ENCODE measurements at regions not wholly inside any gene's neighbourhood (a gene's known extent, or its start where the extent isn't known, plus 50 kb on each side); places are given as distances from the start of the nearest gene placed in this dataset.

DNA sequence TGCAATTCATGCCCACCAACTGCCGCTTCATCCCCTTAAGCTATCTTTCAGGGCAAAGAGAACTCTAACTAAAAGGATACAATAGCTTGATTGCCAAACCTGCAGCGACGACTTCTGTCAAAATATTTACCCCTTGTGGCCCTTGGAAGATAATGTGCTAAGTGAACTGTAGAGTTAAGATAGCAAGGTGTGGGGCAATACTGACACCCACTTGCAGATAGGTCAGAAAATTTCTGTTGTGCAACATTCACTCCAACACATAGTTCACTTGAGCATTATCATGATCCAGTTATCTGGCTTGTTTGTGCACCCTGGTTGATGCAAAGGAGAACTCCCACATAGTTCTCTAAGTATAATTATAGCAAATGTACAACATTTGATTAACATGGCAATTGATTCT is 55.6 kb downstream of the RHOXF2B start:
- no peak overlapping the region for H3K4me2 ChIP-seq
- peaks cover 16 to 23% (median 21%) of the 10 kb centered on the region in 11 experiments for H3K9me3 ChIP-seq (replicated peaks in 1 of 11)
- H3K27me3 ChIP-seq = peaks cover 0 to 2% (median 0%) of the 10 kb centered on the region in 11 experiments; a peak in 2 of 22 replicates
- no peak for TF ChIP-seq Cebpa-rat (IDR thresholded peaks at IDR 0.05)
- no peaks in the 10 kb centered on the region for H3K36me3 ChIP-seq
- no peak overlapping the region for H3K27ac ChIP-seq
- H3K4me3 ChIP-seq = no peak overlapping the region
- no peak overlapping the region for H3K9ac ChIP-seq
- no peaks in the 10 kb centered on the region for H4K20me1 ChIP-seq
- no peaks in the 10 kb centered on the region for H3K4me1 ChIP-seq

DNA sequence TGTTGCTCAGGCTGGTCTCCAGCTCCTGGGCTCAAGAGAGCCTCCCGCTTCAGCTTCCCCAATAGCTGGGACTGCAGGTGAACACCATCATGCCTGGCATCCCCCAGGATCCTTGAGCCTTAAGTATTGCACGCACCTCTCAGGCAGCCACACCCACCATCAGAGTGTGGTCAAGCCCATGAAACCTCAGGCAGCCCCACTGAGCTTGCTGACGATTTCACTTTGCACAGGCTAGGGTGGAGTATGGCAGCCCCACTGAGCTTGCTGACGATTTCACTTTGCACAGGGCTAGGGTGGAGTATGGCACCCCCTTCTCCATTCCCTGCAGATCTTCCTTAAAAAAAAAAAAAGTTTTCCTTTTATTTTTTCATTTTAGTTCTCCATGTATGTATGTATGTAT is 57.2 kb downstream of the RHOXF2B start:
- Histone ChIP-seq H3K4me1 (peaks cover 0 to 7% (median 0%) of the 10 kb centered on the region in 10 experiments; a peak in 2 of 20 replicates), H3K4me3 (no peak overlapping the region), H3K9ac (no peak overlapping the region), H3K36me3 (no peaks in the 10 kb centered on the region), H3K4me2 (no peak overlapping the region), H3K27me3 (peaks cover 11 to 19% (median 14%) of the 10 kb centered on the region in 11 experiments), H3K9me3 (replicated peaks in 1 of 11) (peaks cover 3 to 17% (median 10%) of the 10 kb centered on the region in 11 experiments; a peak in 20 of 22 replicates), H3K27ac (no peak overlapping the region), H4K20me1 (no peaks in the 10 kb centered on the region)
- no peak for TF ChIP-seq Cebpa-rat (IDR thresholded peaks at IDR 0.05)

DNA sequence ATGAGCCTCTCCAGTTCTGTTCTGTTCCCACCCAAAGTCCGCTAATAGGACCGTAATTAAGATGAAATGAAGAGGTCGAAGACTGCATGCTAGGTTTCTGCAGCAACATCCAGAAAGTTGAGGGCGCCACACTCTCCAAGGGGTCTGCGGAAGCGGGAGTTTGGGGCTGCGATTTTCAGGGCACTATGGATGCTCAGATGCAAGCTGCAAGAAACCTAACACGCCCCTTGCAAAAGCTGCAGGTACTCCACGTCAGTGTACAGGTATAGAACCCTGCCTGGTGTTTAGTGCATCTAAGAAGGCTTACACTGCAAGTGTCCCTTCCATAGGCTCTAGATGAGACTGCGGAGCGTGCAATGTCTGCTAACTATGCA is 61.4 kb downstream of the RHOXF2B start:
- no peak overlapping the region for H3K4me3 ChIP-seq
- H3K9me3 ChIP-seq (replicated peaks in 1 of 11) = peaks cover 4 to 20% (median 16%) of the 10 kb centered on the region in 11 experiments; a peak in 17 of 22 replicates
- no peaks in the 10 kb centered on the region for H4K20me1 ChIP-seq
- H3K9ac ChIP-seq = no peak overlapping the region
- peak overlapping the region in 3 of 11 experiments; percentile 2 to 49 (median 36); a peak in 4 of 22 replicates for H3K4me2 ChIP-seq
- H3K4me1 ChIP-seq = peaks cover 0 to 8% (median 0%) of the 10 kb centered on the region in 10 experiments; a peak in 2 of 20 replicates
- no peak overlapping the region for H3K27ac ChIP-seq
- peaks cover 17 to 30% (median 24%) of the 10 kb centered on the region in 11 experiments for H3K27me3 ChIP-seq
- H3K36me3 ChIP-seq = no peaks in the 10 kb centered on the region
- TF ChIP-seq Cebpa-rat (IDR thresholded peaks at IDR 0.05) = no peak

DNA sequence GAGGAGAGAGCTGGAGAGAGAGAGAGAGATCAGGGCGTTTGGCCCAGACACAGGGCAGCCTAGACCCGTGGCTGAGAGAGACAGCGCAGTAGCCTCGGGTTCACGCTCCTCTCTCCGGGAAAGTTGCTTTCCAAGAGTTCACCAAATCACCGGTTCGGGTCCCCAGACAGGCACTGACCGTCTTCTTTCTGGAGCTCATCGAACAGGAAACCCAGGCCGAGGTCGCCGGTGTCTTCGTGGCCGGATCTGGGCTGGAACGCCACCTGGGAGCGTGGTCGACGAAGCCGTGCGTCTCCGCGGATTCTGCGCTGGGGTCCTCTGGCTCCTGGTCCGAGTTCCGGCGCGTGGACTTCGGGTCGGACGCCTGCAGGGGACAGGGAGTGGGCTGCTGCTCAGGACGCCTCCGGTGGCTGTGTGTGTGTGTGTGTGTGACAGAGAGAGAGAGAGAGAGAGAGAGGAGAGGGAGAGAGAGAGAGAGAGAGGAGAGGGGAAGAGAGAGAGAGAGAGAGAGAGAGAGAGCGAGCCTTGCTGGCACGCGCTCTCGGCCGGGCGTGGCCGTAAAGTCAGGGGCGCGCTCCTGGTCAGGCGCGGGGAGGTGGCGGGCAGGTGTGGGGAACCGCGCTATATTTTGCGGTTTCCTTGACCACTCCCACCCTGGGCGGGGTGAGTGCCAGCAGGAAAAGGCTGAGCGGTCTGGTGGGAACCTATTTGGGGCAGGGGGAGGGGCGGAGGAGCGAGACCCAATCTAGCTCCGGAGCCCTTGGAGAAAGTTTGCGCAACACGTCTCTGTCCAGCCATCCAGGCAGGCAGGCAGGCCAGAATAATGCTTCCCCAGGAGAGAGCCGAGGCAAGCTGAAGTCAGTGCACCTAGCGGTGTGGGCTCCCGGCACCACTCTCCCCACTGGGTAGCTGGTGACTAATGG is 62.1 kb downstream of the RHOXF2B start:
- no peak for TF ChIP-seq Cebpa-rat (IDR thresholded peaks at IDR 0.05)
- Histone ChIP-seq H3K36me3 (no peaks in the 10 kb centered on the region), H4K20me1 (no peaks in the 10 kb centered on the region), H3K4me2 (peak overlapping the region in 8 of 11 experiments; percentile 2 to 49 (median 25); a peak in 10 of 22 replicates), H3K4me3 (0 out of 20 replicates have a peak overlapping the region, but pooled peaks of 1 of the 10 experiments have one; percentile 2), H3K27ac (no peak overlapping the region), H3K9me3 (replicated peaks in 1 of 11) (peaks cover 4 to 20% (median 16%) of the 10 kb centered on the region in 11 experiments; a peak in 17 of 22 replicates), H3K9ac (no peak overlapping the region), H3K27me3 (peaks cover 17 to 30% (median 24%) of the 10 kb centered on the region in 11 experiments), H3K4me1 (peaks cover 0 to 8% (median 0%) of the 10 kb centered on the region in 10 experiments; a peak in 2 of 20 replicates)

DNA sequence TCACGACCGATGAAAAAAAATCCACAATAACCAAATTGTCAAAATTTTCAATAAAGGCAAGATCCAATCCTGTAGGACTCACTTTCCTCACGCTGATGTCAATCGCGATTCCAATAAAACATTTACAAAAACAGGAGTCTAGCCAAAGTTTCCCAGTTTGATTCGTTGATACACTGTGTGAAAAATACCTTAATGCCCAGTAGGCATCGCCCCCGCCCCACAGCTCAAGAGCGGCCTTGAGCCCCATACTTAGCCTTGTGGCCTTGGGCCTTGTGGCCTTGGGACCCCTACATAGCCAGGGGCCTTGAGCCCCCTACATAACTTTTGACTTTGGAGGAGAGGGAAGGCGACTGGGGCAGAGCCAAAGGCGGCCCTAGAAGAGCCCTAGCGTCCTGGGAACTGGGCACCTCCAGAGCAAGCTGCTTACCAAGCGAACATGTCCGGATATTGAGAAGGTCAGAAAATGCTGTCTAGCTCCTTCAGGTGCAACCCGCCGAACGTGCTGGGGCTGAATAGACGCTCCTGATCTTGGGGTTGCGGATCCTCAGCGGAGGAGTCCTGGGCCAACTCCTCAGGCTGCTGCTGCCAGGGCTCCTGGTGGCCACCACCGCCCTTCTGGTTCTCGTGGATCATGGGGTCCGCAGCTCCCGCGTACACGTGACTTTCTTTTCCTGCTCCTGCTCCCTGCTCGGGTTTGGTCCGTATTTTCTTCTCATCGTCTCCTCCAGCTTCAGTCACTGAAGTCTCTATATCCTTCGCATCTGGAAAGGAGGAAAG is 62.9 kb downstream of the RHOXF2B start:
- H3K9me3 ChIP-seq (replicated peaks in 1 of 11) = peaks cover 4 to 20% (median 16%) of the 10 kb centered on the region in 11 experiments; a peak in 17 of 22 replicates

DNA sequence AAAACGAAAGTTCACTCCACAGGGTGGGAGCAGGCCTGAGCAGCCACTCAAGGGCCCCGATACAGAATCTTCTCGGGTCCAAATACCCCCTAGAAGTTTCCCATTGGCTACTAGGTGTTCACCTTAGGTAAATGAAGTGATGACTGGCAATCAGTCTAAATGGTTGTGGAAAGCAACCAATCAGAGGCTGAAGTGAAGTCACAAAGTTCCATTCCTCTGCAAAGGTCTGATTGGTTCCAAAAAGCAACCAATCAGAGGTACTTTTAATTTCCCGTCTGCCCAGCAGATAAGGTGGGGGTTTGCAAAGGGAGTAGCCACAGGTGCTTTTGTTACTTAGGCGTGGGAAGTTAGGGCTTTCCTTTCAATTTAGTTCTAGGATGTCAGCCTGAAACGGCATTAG is 58.2 kb upstream of the NKAP start:
- Histone ChIP-seq H3K9ac (no peak overlapping the region), H3K4me3 (no peak overlapping the region), H3K9me3 (replicated peaks in 1 of 11) (peaks cover 29 to 44% (median 35%) of the 10 kb centered on the region in 11 experiments), H3K4me2 (no peak overlapping the region), H3K4me1 (no peaks in the 10 kb centered on the region; a peak in 1 of 20 replicates), H3K27me3 (peaks cover 24 to 40% (median 27%) of the 10 kb centered on the region in 11 experiments), H4K20me1 (no peaks in the 10 kb centered on the region), H3K27ac (no peak overlapping the region), H3K36me3 (no peaks in the 10 kb centered on the region)
- TF ChIP-seq Cebpa-rat (IDR thresholded peaks at IDR 0.05) = no peak

More for the DNA sequence above, 62.9 kb downstream of the RHOXF2B start:
- Histone ChIP-seq H4K20me1 (no peaks in the 10 kb centered on the region), H3K36me3 (no peaks in the 10 kb centered on the region), H3K27me3 (peaks cover 17 to 30% (median 24%) of the 10 kb centered on the region in 11 experiments), H3K4me3 (no peak overlapping the region), H3K27ac (no peak overlapping the region), H3K4me2 (no peak overlapping the region), H3K4me1 (peaks cover 0 to 8% (median 0%) of the 10 kb centered on the region in 10 experiments; a peak in 2 of 20 replicates), H3K9ac (no peak overlapping the region)
- TF ChIP-seq Cebpa-rat (IDR thresholded peaks at IDR 0.05) = no peak

DNA sequence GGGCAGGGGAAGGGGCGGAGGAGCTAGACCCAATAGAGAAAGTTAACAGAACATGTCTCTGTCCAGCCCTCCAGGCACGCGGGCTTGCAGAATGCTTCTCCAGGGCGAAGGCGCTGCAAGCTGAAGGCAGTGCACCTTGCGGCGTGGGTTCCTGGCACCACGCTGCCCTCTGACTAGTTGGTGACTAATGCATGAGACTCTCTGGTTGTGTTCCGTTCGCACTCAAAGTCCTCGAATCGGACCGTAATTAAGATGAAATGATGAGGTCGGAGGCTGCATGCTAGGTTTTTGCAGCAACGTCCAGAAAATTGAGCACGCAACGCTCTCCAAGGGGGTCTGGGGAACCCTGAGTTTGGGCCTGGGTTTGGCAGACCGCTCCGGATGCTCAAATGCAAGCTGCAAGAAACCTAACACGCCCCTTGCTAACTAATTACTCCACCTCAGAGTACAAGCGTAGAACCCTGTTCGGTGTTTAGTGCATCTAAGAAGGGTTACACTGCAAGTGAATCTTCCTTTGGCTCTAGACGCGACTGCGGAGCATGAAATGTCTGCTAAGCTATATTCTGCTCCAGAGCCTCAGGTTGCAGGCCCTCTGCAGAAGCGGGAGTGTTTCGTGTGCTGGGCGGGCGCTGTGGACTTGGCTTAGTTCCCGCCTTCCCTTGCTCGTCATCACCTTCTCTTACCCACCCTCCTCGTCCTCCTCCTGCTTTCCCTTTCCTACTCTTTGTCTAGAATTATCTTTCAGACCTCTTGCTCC is 57.1 kb upstream of the NKAP start:
- no peak overlapping the region for H3K4me3 ChIP-seq
- H3K9ac ChIP-seq = no peak overlapping the region
- H4K20me1 ChIP-seq = no peaks in the 10 kb centered on the region
- H3K27ac ChIP-seq = no peak overlapping the region
- no peaks in the 10 kb centered on the region; a peak in 1 of 20 replicates for H3K4me1 ChIP-seq
- peaks cover 35 to 51% (median 38%) of the 10 kb centered on the region in 11 experiments for H3K27me3 ChIP-seq
- no peaks in the 10 kb centered on the region for H3K36me3 ChIP-seq
- TF ChIP-seq Cebpa-rat (IDR thresholded peaks at IDR 0.05) = no peak
- peaks cover 29 to 44% (median 35%) of the 10 kb centered on the region in 11 experiments for H3K9me3 ChIP-seq (replicated peaks in 1 of 11)
- H3K4me2 ChIP-seq = no peak overlapping the region

DNA sequence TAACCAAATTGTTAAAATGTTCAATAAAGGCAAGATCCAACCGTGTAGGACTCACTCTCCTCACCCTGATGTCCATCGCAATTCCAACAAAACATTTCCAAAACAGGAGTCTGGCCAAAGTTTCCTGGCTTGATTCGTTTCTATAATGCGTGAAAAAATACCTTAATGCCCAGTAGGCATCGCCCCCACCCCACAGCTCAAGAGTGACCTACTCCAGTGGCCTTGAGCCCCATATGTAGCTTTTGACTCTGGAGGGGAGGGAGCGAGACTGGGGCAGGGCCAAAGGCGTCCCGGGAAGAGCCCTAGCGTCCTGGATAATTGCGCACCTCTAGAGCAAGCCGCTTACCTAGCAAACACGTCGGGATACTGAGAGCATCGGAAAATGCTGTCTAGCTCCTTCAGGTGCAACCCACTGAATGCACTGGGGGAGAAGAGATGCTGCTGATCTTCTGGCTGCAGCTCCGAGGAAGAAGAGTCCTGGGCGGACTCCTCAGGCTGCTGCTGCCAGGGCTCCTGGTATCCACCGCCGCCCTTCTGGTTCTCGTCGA is 55.6 kb upstream of the NKAP start:
- Histone ChIP-seq H3K27me3 (peaks cover 50 to 66% (median 53%) of the 10 kb centered on the region in 11 experiments), H3K4me3 (no peak overlapping the region), H3K4me1 (peaks cover 0 to 8% (median 0%) of the 10 kb centered on the region in 10 experiments; a peak in 2 of 20 replicates), H3K9ac (no peak overlapping the region), H3K36me3 (no peaks in the 10 kb centered on the region), H3K9me3 (replicated peaks in 1 of 11) (peaks cover 23 to 41% (median 26%) of the 10 kb centered on the region in 11 experiments), H3K27ac (no peak overlapping the region), H4K20me1 (no peaks in the 10 kb centered on the region; a peak in 1 of 22 replicates), H3K4me2 (no peak overlapping the region)
- TF ChIP-seq Cebpa-rat (IDR thresholded peaks at IDR 0.05) = no peak
